ENCODE measurements at regions not wholly inside any gene's neighbourhood (a gene's known extent, or its start where the extent isn't known, plus 50 kb on each side); places are given as distances from the start of the nearest gene placed in this dataset.

DNA sequence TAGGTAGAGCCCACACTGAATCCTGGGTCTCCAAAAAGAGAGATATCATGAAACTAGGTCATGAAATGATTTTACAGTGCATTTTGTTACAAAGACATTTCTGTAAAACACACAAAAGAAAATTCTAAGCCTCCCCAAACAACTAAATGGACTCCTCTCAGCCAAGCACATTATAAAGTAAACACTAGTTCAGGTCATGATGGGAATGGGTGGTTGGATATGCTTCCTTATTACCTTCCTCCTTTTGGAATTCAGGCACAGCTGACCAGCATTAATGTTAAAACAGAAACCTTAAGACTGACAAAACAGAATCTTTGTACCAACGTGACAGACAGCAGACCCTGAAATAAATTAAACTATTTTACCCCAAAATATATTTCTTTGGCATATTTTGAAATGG is 87.9 kb upstream of the NPY2R start:
- ChIA-PET CTCF (no interaction called here), POLR2A (no interaction called here)
- Histone ChIP-seq H3K4me3 (replicated peaks in 1 of 3; ENCODE audit: insufficient read depth in 1 of 3, low read depth in 1 of 3, low read length in 3 of 3) (no peak overlapping the region), H3K4me2 (ENCODE audit: insufficient read depth, low read length) (no peak overlapping the region), H3K79me2 (ENCODE audit: control insufficient read depth, insufficient read depth, low read length) (no peaks in the 10 kb centered on the region), H3K9ac (replicated peaks; ENCODE audit: extremely low read depth, insufficient read depth, low read length) (no peak overlapping the region), H3K27me3 (ENCODE audit: control insufficient read depth in 2 of 2, insufficient read depth in 2 of 2, low read length in 2 of 2) (no peaks in the 10 kb centered on the region), H3K36me3 (ENCODE audit: control insufficient read depth in 2 of 2, extremely low read depth in 1 of 2, insufficient read depth in 2 of 2, low read length in 2 of 2) (no peaks in the 10 kb centered on the region), H3K27ac (ENCODE audit: insufficient read depth, low read depth, low read length) (no peak overlapping the region), H4K20me1 (replicated peaks; ENCODE audit: control insufficient read depth, extremely low read depth, insufficient read depth, low read length) (no peaks in the 10 kb centered on the region), H3K9me1 (replicated peaks; ENCODE audit: control insufficient read depth, extremely low read depth, insufficient read depth, low read length) (no peaks in the 10 kb centered on the region), H3K9me3 (replicated peaks; ENCODE audit: control insufficient read depth, insufficient read depth, low read length) (no peaks in the 10 kb centered on the region), H3K4me1 (ENCODE audit: control insufficient read depth, extremely low read depth, insufficient read depth, low read length) (no peaks in the 10 kb centered on the region), H2AFZ (ENCODE audit: low read depth, low read length) (no peak overlapping the region)
- DNase-seq (ENCODE audit: low read depth, low spot score) (no peak), FAIRE-seq (no peak)
- intact Hi-C loops (cut with micrococcal nuclease) (no loop called here), dilution Hi-C loops (cut with MboI; ENCODE audit: extremely low pct_ligation_motif_present, low sequenced_read_pairs) (no loop called here)
- no TSS peak for BruUV-seq (replicated peaks)
- TF ChIP-seq MYC (IDR thresholded peaks at IDR 0.05; ENCODE audit: low read depth, low read length) (no peak), FOS (IDR thresholded peaks at IDR 0.05; ENCODE audit: borderline replicate concordance, insufficient read depth, low read length) (no peak), GATA2 (IDR thresholded peaks at IDR 0.05; ENCODE audit: insufficient read depth, insufficient read length, low read depth, low read length) (no peak), EZH2 (IDR thresholded peaks at IDR 0.05; ENCODE audit: borderline replicate concordance, low read depth, low read length, severe bottlenecking) (no peak), POLR2AphosphoS5 (IDR thresholded peaks at IDR 0.05; ENCODE audit: insufficient read depth, low read depth, low read length) (no peak)
- TF ChIP-seq, protein P1, sequence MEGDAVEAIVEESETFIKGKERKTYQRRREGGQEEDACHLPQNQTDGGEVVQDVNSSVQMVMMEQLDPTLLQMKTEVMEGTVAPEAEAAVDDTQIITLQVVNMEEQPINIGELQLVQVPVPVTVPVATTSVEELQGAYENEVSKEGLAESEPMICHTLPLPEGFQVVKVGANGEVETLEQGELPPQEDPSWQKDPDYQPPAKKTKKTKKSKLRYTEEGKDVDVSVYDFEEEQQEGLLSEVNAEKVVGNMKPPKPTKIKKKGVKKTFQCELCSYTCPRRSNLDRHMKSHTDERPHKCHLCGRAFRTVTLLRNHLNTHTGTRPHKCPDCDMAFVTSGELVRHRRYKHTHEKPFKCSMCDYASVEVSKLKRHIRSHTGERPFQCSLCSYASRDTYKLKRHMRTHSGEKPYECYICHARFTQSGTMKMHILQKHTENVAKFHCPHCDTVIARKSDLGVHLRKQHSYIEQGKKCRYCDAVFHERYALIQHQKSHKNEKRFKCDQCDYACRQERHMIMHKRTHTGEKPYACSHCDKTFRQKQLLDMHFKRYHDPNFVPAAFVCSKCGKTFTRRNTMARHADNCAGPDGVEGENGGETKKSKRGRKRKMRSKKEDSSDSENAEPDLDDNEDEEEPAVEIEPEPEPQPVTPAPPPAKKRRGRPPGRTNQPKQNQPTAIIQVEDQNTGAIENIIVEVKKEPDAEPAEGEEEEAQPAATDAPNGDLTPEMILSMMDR (IDR thresholded peaks at IDR 0.05; ENCODE audit: extremely low read depth in 1 of 2, insufficient read depth in 1 of 2, low read depth in 1 of 2, low read length in 2 of 2) = no peak
- TF ChIP-seq, protein P2, sequence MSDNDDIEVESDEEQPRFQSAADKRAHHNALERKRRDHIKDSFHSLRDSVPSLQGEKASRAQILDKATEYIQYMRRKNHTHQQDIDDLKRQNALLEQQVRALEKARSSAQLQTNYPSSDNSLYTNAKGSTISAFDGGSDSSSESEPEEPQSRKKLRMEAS (IDR thresholded peaks at IDR 0.05; ENCODE audit: insufficient read depth, insufficient read length) = no peak
